IMR-90 (cell line): ENCODE measurements at regions not wholly inside any gene's neighbourhood (a gene's known extent, or its start where the extent isn't known, plus 50 kb on each side); places are given as distances from the start of the nearest gene placed in this dataset.

Experiments
- ATAC-seq: fragments of 200-7000 bp; cut with Tn5 transposase; 2 replicates; pipeline ENCODE4 v1.9.1; 2020; ENCODE audit warnings: low read depth, mild to moderate bottlenecking, moderate library complexity
- BruUV-seq: library from RNA; stranded (reverse); fragments of 400-500 nt; replicated peaks from 2 replicates; lab custom pipeline; 2021; lab: Mats Ljungman, UMichigan
- CTCF ChIA-PET: fragments of 300-600 bp; formaldehyde crosslinking; extraction: SDS; loops from one replicate; lab custom pipeline; 2021; ENCODE audit warnings: antibody characterized with exemption; lab: Yijun Ruan, JAX
- POLR2A ChIA-PET: fragments of 300-600 bp; sonication (Branson Sonifier 250); formaldehyde crosslinking; loops from one replicate; lab custom pipeline; 2022; ENCODE audit warnings: antibody characterized with exemption; ENCODE audit not compliant: unreplicated experiment; lab: Charles Lee
- DNase-seq: peaks from one replicate; pipeline ENCODE4 v3.0.0; 2013
- H2AFZ ChIP-seq: replicated peaks from 2 replicates; pipeline ENCODE3; 2013; ENCODE audit warnings: low read length, mild to moderate bottlenecking; ENCODE audit not compliant: poor library complexity
- H2AK5ac ChIP-seq: 2 replicates; pipeline ENCODE4 v1.6.1; 2013; ENCODE audit warnings: low read depth, low read length, inconsistent platforms
- H2AK9ac ChIP-seq: replicated peaks from 2 replicates; pipeline ENCODE3; 2013; ENCODE audit warnings: mild to moderate bottlenecking, low read depth, low read length, moderate library complexity; ENCODE audit not compliant: poor library complexity
- H2BK120ac ChIP-seq: 2 replicates; pipeline ENCODE4 v1.6.1; 2013; ENCODE audit warnings: low read depth, low read length, inconsistent platforms
- H2BK15ac ChIP-seq: 3 replicates; pipeline ENCODE4 v1.6.1; 2013; ENCODE audit warnings: low read depth, low read length, inconsistent platforms
- H2BK20ac ChIP-seq: 2 replicates; pipeline ENCODE4 v1.6.1; 2013; ENCODE audit warnings: low read depth, mild to moderate bottlenecking, inconsistent platforms, low read length, moderate library complexity
- H2BK5ac ChIP-seq: 2 replicates; pipeline ENCODE4 v1.6.1; 2013; ENCODE audit warnings: mild to moderate bottlenecking, low read depth, low read length, inconsistent platforms; ENCODE audit not compliant: poor library complexity, severe bottlenecking
- H3K14ac ChIP-seq: replicated peaks from 2 replicates; pipeline ENCODE4 v1.6.1; 2013; ENCODE audit warnings: low read depth, low read length, inconsistent platforms
- H3K18ac ChIP-seq: 2 replicates; pipeline ENCODE4 v1.6.1; 2013; ENCODE audit warnings: low read depth, low read length, control low read depth
- H3K23ac ChIP-seq: 2 replicates; pipeline ENCODE4 v1.6.1; 2013; ENCODE audit warnings: low read depth, low read length, inconsistent platforms
- H3K27ac ChIP-seq: 2 replicates; pipeline ENCODE4 v1.5.1; 2013; ENCODE audit warnings: mild to moderate bottlenecking, control low read depth, low read length; ENCODE audit not compliant: insufficient read depth
- H3K27me3 ChIP-seq: 2 replicates; pipeline ENCODE4 v1.6.1; 2013; ENCODE audit warnings: low read length; ENCODE audit not compliant: control insufficient read depth, insufficient read depth
- H3K36me3 ChIP-seq: 2 replicates; pipeline ENCODE4 v1.6.1; 2013; ENCODE audit warnings: low read length, mixed read lengths; ENCODE audit not compliant: control insufficient read depth, insufficient read depth
- H3K4ac ChIP-seq: 2 replicates; pipeline ENCODE4 v1.6.1; 2013; ENCODE audit warnings: low read depth, low read length, inconsistent platforms
- H3K4me1 ChIP-seq: 2 replicates; pipeline ENCODE4 v1.6.1; 2013; ENCODE audit warnings: low read length, mixed read lengths; ENCODE audit not compliant: control insufficient read depth, insufficient read depth
- H3K4me2 ChIP-seq: 2 replicates; pipeline ENCODE4 v1.6.1; 2013; ENCODE audit warnings: low read depth, mild to moderate bottlenecking, control low read depth, low read length, moderate library complexity
- H3K4me3 ChIP-seq: 2 replicates; pipeline ENCODE4 v1.5.1; 2013; ENCODE audit warnings: low read depth, mild to moderate bottlenecking, control low read depth, low read length, moderate library complexity; ENCODE audit not compliant: insufficient read depth
- H3K56ac ChIP-seq: 2 replicates; pipeline ENCODE4 v1.6.1; 2013; ENCODE audit warnings: low read length, inconsistent platforms; ENCODE audit not compliant: insufficient read depth; ENCODE audit errors: extremely low read depth
- H3K79me1 ChIP-seq, 2 experiments: 2 replicates each; pipeline ENCODE4 v1.6.1; 2013; ENCODE audit warnings: low read length in 2 of 2, inconsistent platforms in 1 of 2, low read depth in 1 of 2
- H3K9ac ChIP-seq: 2 replicates; pipeline ENCODE4 v1.6.1; 2013; ENCODE audit warnings: low read depth, low read length, control low read depth
- H3K9me1 ChIP-seq: 2 replicates; pipeline ENCODE4 v1.6.1; 2013; ENCODE audit warnings: low read length, inconsistent platforms; ENCODE audit not compliant: insufficient read depth
- H3K9me3 ChIP-seq: 2 replicates; pipeline ENCODE4 v1.6.1; 2013; ENCODE audit warnings: low read length; ENCODE audit not compliant: control insufficient read depth, insufficient read depth
- H4K20me1 ChIP-seq: 2 replicates; pipeline ENCODE4 v1.6.1; 2013; ENCODE audit warnings: low read length, inconsistent platforms; ENCODE audit not compliant: insufficient read depth
- H4K5ac ChIP-seq: 2 replicates; pipeline ENCODE4 v1.6.1; 2013; ENCODE audit warnings: mild to moderate bottlenecking, low read depth, low read length, control low read depth
- H4K8ac ChIP-seq, 2 experiments: 2 replicates each; pipeline ENCODE4 v1.6.1; 2013; ENCODE audit warnings: low read depth in 2 of 2, low read length in 2 of 2, control low read depth in 1 of 2, inconsistent platforms in 1 of 2
- H4K91ac ChIP-seq: 2 replicates; pipeline ENCODE4 v1.6.1; 2013; ENCODE audit warnings: low read depth, low read length, inconsistent platforms; ENCODE audit not compliant: insufficient read depth
- BHLHE40 ChIP-seq: fragments of 150-350 bp; IDR thresholded peaks from 2 replicates; pipeline ENCODE4 v1.6.1; 2016; ENCODE audit warnings: mild to moderate bottlenecking, low read depth, low read length
- CEBPB ChIP-seq: IDR thresholded peaks from 2 replicates; pipeline ENCODE4 v1.6.1; 2012; ENCODE audit warnings: low read depth, low read length, improper control_type of control experiment
- CHD1 ChIP-seq: IDR thresholded peaks from 2 replicates; pipeline ENCODE4 v1.6.1; 2012; ENCODE audit warnings: low read depth, low read length, improper control_type of control experiment
- CTCF ChIP-seq: conservative IDR thresholded peaks from 2 replicates; pipeline ENCODE4 v1.5.1; 2012; ENCODE audit warnings: mild to moderate bottlenecking, low read depth, low read length, improper control_type of control experiment
- ELK1 ChIP-seq: fragments of 150-350 bp; IDR thresholded peaks from 2 replicates; pipeline ENCODE4 v1.6.1; 2016; ENCODE audit warnings: low read depth, mild to moderate bottlenecking, low read length, moderate library complexity, borderline replicate concordance
- FOS ChIP-seq: fragments of 150-350 bp; IDR thresholded peaks from 2 replicates; pipeline ENCODE4 v1.6.1; 2016; ENCODE audit warnings: low read depth, low read length
- MAFK ChIP-seq: IDR thresholded peaks from 2 replicates; pipeline ENCODE4 v1.6.1; 2012; ENCODE audit warnings: low read depth, low read length, improper control_type of control experiment
- MAZ ChIP-seq: IDR thresholded peaks from 2 replicates; pipeline ENCODE4 v1.6.1; 2012; ENCODE audit warnings: low read depth, mild to moderate bottlenecking, low read length, improper control_type of control experiment, moderate library complexity, borderline replicate concordance
- MXI1 ChIP-seq: IDR thresholded peaks from 2 replicates; pipeline ENCODE4 v1.6.1; 2012; ENCODE audit warnings: low read depth, mild to moderate bottlenecking, low read length, moderate library complexity, borderline replicate concordance
- NFE2L2 ChIP-seq: fragments of 150-350 bp; IDR thresholded peaks from 2 replicates; pipeline ENCODE4 v1.6.1; 2016; ENCODE audit warnings: low read depth, mild to moderate bottlenecking, low read length
- POLR2A ChIP-seq: IDR thresholded peaks from 2 replicates; pipeline ENCODE4 v1.6.1; 2012; ENCODE audit warnings: mild to moderate bottlenecking, low read depth, low read length
- RAD21 ChIP-seq: IDR thresholded peaks from 2 replicates; pipeline ENCODE4 v1.6.1; 2012; ENCODE audit warnings: low read length, improper control_type of control experiment
- RCOR1 ChIP-seq: IDR thresholded peaks from 2 replicates; pipeline ENCODE4 v1.6.1; 2012; ENCODE audit warnings: mild to moderate bottlenecking, low read length, improper control_type of control experiment; ENCODE audit not compliant: insufficient replicate concordance
- RFX5 ChIP-seq: IDR thresholded peaks from 2 replicates; pipeline ENCODE4 v1.8.0; 2012; ENCODE audit warnings: low read depth, mild to moderate bottlenecking, low read length, moderate library complexity
- SMC3 ChIP-seq: fragments of 150-350 bp; IDR thresholded peaks from 2 replicates; pipeline ENCODE4 v1.6.1; 2016; ENCODE audit warnings: low read depth, mild to moderate bottlenecking, antibody characterized with exemption, low read length, moderate library complexity
- USF2 ChIP-seq: fragments of 150-350 bp; IDR thresholded peaks from 2 replicates; pipeline ENCODE4 v1.6.1; 2017; ENCODE audit warnings: mild to moderate bottlenecking, antibody characterized with exemption, low read length, low read depth
- dilution Hi-C: fragments of 300-500 bp; cut with HindIII; formaldehyde crosslinking; loops from one replicate; pipeline ENCODE4 v1.14.3; 2018; ENCODE audit warnings: low sequenced_read_pairs; ENCODE audit not compliant: unreplicated experiment
- in situ Hi-C: fragments of 300-500 bp; cut with MboI; formaldehyde crosslinking; loops from 3 replicates; pipeline ENCODE4 v1.14.3; 2019; ENCODE audit warnings: low sequenced_read_pairs, inconsistent platforms, mixed read lengths
- intact Hi-C: fragments of 100-400 bp; cut with micrococcal nuclease; formaldehyde crosslinking; loops from 2 replicates; pipeline ENCODE4 v1.10.0; 2022

GRCh38 chr2:136404176-136404575 is 286.2 kb upstream of the CXCR4 start:
- Histone ChIP-seq H3K79me1 (no peaks in the 10 kb centered on the region), H3K4ac (no peak overlapping the region), H2AK5ac (no peak overlapping the region), H3K9me3 (no peaks in the 10 kb centered on the region), H4K8ac (no peak overlapping the region), H2BK20ac (no peak overlapping the region), H3K18ac (no peak overlapping the region), H4K20me1 (no peaks in the 10 kb centered on the region), H2AFZ (no peak overlapping the region), H3K4me1 (no peaks in the 10 kb centered on the region), H2BK15ac (no peak overlapping the region), H3K4me2 (no peak overlapping the region), H3K23ac (no peak overlapping the region), H3K27me3 (no peaks in the 10 kb centered on the region), H3K27ac (no peak overlapping the region), H3K4me3 (no peak overlapping the region), H4K5ac (no peak overlapping the region), H3K56ac (no peak overlapping the region), H2BK5ac (no peak overlapping the region), H3K9me1 (no peaks in the 10 kb centered on the region), H2AK9ac (no peak overlapping the region), H3K14ac (no peak overlapping the region), H2BK120ac (no peak overlapping the region), H4K91ac (no peak overlapping the region), H3K9ac (no peak overlapping the region), H3K36me3 (no peaks in the 10 kb centered on the region)
- DNase-seq (no peak), ATAC-seq (no peak)
- in situ Hi-C loops = no loop called here
- ChIA-PET CTCF (interaction anchor here (0.5 kb wide), 1 partner anchor 14 kb away, joined by 3 read pairs; no protein-coding TSS in a partner anchor), POLR2A (no interaction called here)
- no peak for TF ChIP-seq RAD21
- TF ChIP-seq SMC3 = no peak
- TF ChIP-seq CEBPB = no peak
- TF ChIP-seq MAZ = no peak
- TF ChIP-seq BHLHE40 = no peak
- TF ChIP-seq NFE2L2 = no peak
- TF ChIP-seq CTCF = no peak
- TF ChIP-seq RFX5 = no peak
- no peak for TF ChIP-seq MXI1
- TF ChIP-seq ELK1 = no peak
- TF ChIP-seq RCOR1 = no peak
- no peak for TF ChIP-seq FOS
- TF ChIP-seq CHD1 = no peak
- no peak for TF ChIP-seq POLR2A
- TF ChIP-seq MAFK = no peak
- TF ChIP-seq USF2 = no peak
- dilution Hi-C loops = no loop called here
- intact Hi-C loops = no loop called here
- BruUV-seq = no TSS peak
